ENCODE measurements at regions not wholly inside any gene's neighbourhood (a gene's known extent, or its start where the extent isn't known, plus 50 kb on each side); places are given as distances from the start of the nearest gene placed in this dataset.
A peak's percentile ranks its signal among the peaks of the same experiment; 100 is the strongest.

- DNase-seq (ENCODE audit: low spot score), result no peak
These were observed 192.6 kb upstream of the GGTLC1 start for GRCh38 chr20:24181151-24181550.

GRCh38 chr20:24169256-24169655 is 180.7 kb upstream of the GGTLC1 start:
- DNase-seq (ENCODE audit: low spot score), result no peak

GRCh38 chr20:24166412-24166811 is 177.8 kb upstream of the GGTLC1 start:
- no peak for DNase-seq (ENCODE audit: low spot score)

GRCh38 chr20:24166123-24166381 is 177.5 kb upstream of the GGTLC1 start:
- DNase-seq (ENCODE audit: low spot score), result no peak

- DNase-seq (ENCODE audit: low spot score), result no peak
These were observed 176.9 kb upstream of the GGTLC1 start for GRCh38 chr20:24165301-24166122.

- DNase-seq (ENCODE audit: low spot score), result no peak
These were observed 175.8 kb upstream of the GGTLC1 start for GRCh38 chr20:24164360-24164759.

GRCh38 chr20:24163506-24163905 is 174.9 kb upstream of the GGTLC1 start:
- no peak for DNase-seq (ENCODE audit: low spot score)

- DNase-seq (ENCODE audit: low spot score), result peak; percentile 21
These were observed 172.1 kb upstream of the GGTLC1 start for GRCh38 chr20:24160563-24161281.

- DNase-seq (ENCODE audit: low spot score), result no peak
These were observed 169.7 kb upstream of the GGTLC1 start for GRCh38 chr20:24158281-24158680.

- no peak for DNase-seq (ENCODE audit: low spot score)
These were observed 168.6 kb upstream of the GGTLC1 start for GRCh38 chr20:24157213-24157612.

GRCh38 chr20:24153101-24154040 is 164.8 kb upstream of the GGTLC1 start:
- no peak for DNase-seq (ENCODE audit: low spot score)

- no peak for DNase-seq (ENCODE audit: low spot score)
These were observed 163.2 kb upstream of the GGTLC1 start for GRCh38 chr20:24151621-24152294.

- DNase-seq (ENCODE audit: low spot score), result no peak
These were observed 161.8 kb upstream of the GGTLC1 start for GRCh38 chr20:24150406-24150805.

- no peak for DNase-seq (ENCODE audit: low spot score)
These were observed 161.3 kb upstream of the GGTLC1 start for GRCh38 chr20:24149881-24150307.

GRCh38 chr20:24149175-24149574 is 160.6 kb upstream of the GGTLC1 start:
- DNase-seq (ENCODE audit: low spot score), result no peak

GRCh38 chr20:24148372-24148771 is 159.8 kb upstream of the GGTLC1 start:
- no peak for DNase-seq (ENCODE audit: low spot score)

- no peak for DNase-seq (ENCODE audit: low spot score)
These were observed 159.4 kb upstream of the GGTLC1 start for GRCh38 chr20:24147961-24148360.

GRCh38 chr20:24147479-24147878 is 158.9 kb upstream of the GGTLC1 start:
- DNase-seq (ENCODE audit: low spot score), result no peak

GRCh38 chr20:24146231-24146634 is 157.7 kb upstream of the GGTLC1 start:
- DNase-seq (ENCODE audit: low spot score), result no peak

GRCh38 chr20:24144371-24144770 is 155.8 kb upstream of the GGTLC1 start:
- DNase-seq (ENCODE audit: low spot score), result no peak

- no peak for DNase-seq (ENCODE audit: low spot score)
These were observed 152.5 kb upstream of the GGTLC1 start for GRCh38 chr20:24141111-24141510.

GRCh38 chr20:24139846-24140245 is 151.3 kb upstream of the GGTLC1 start:
- DNase-seq (ENCODE audit: low spot score), result no peak
